Left ventricle myocardium inferior (tissue), 1 donor: ENCODE measurements at regions not wholly inside any gene's neighbourhood (a gene's known extent, or its start where the extent isn't known, plus 50 kb on each side); places are given as distances from the start of the nearest gene placed in this dataset.

Experiments used
- DNase-seq: peaks from one replicate; pipeline ENCODE4 v3.0.0-alpha.2; 2020
- H3K27ac ChIP-seq: fragments of 200-600 bp; replicated peaks from 2 replicates; pipeline ENCODE4 v1.8.0; 2021
- H3K27me3 ChIP-seq: fragments of 200-600 bp; 2 replicates; pipeline ENCODE4 v1.8.0; 2021; ENCODE audit warnings: low read depth
- H3K36me3 ChIP-seq: fragments of 200-600 bp; 2 replicates; pipeline ENCODE4 v1.8.0; 2021
- H3K4me1 ChIP-seq: fragments of 200-600 bp; 2 replicates; pipeline ENCODE4 v1.8.0; 2021
- H3K4me3 ChIP-seq: fragments of 200-600 bp; 2 replicates; pipeline ENCODE4 v1.8.0; 2021; ENCODE audit warnings: mild to moderate bottlenecking, moderate library complexity
- H3K9me3 ChIP-seq: fragments of 200-600 bp; replicated peaks from 2 replicates; pipeline ENCODE4 v1.8.0; 2021
- CTCF ChIP-seq: fragments of 200-600 bp; IDR thresholded peaks from 2 replicates; pipeline ENCODE4 v1.8.0; 2021; ENCODE audit warnings: antibody characterized with exemption, mild to moderate bottlenecking, borderline replicate concordance
- intact Hi-C: fragments of 100-400 bp; cut with micrococcal nuclease; formaldehyde crosslinking; loops from one replicate; pipeline ENCODE4 v1.11.0; 2022
- donor health status: DM: no; HTN: yes; CAD: no; lungs with severe emphysema.

GRCh38 chr1:195867638-195868037, 740.6 kb downstream of the KCNT2 start:
- Histone ChIP-seq H3K4me3 (no peak overlapping the region), H3K36me3 (no peaks in the 10 kb centered on the region), H3K9me3 (no peaks in the 10 kb centered on the region), H3K4me1 (no peaks in the 10 kb centered on the region), H3K27ac (no peak overlapping the region), H3K27me3 (no peaks in the 10 kb centered on the region)
- intact Hi-C loops, result no loop called here
- no peak for TF ChIP-seq CTCF
- no peak for DNase-seq

- H3K4me1 ChIP-seq, result no peaks in the 10 kb centered on the region
- no peaks in the 10 kb centered on the region for H3K27me3 ChIP-seq
- no peak for TF ChIP-seq CTCF
- intact Hi-C loops, result no loop called here
- no peak overlapping the region for H3K4me3 ChIP-seq
- H3K9me3 ChIP-seq, result no peaks in the 10 kb centered on the region
- H3K27ac ChIP-seq, result no peak overlapping the region
- H3K36me3 ChIP-seq, result no peaks in the 10 kb centered on the region
- no peak for DNase-seq
These were observed 741.4 kb downstream of the KCNT2 start for GRCh38 chr1:195866781-195867222.

GRCh38 chr1:195866091-195866780, 742.0 kb downstream of the KCNT2 start:
- H3K4me1 ChIP-seq, result no peaks in the 10 kb centered on the region
- H3K36me3 ChIP-seq, result no peaks in the 10 kb centered on the region
- H3K9me3 ChIP-seq, result no peaks in the 10 kb centered on the region
- intact Hi-C loops, result no loop called here
- TF ChIP-seq CTCF, result no peak
- H3K27me3 ChIP-seq, result no peaks in the 10 kb centered on the region
- no peak overlapping the region for H3K27ac ChIP-seq
- no peak overlapping the region for H3K4me3 ChIP-seq
- DNase-seq, result no peak

- DNase-seq, result no peak
- no peak for TF ChIP-seq CTCF
- Histone ChIP-seq H3K27me3 (no peaks in the 10 kb centered on the region), H3K36me3 (no peaks in the 10 kb centered on the region), H3K27ac (no peak overlapping the region), H3K9me3 (peaks cover 3% of the 10 kb centered on the region), H3K4me1 (no peaks in the 10 kb centered on the region), H3K4me3 (no peak overlapping the region)
- intact Hi-C loops, result no loop called here
These were observed 756.4 kb downstream of the KCNT2 start for GRCh38 chr1:195851804-195852203.

- Histone ChIP-seq H3K4me3 (no peak overlapping the region), H3K36me3 (no peaks in the 10 kb centered on the region), H3K27ac (no peak overlapping the region), H3K9me3 (no peaks in the 10 kb centered on the region), H3K27me3 (no peaks in the 10 kb centered on the region), H3K4me1 (no peaks in the 10 kb centered on the region)
- intact Hi-C loops, result no loop called here
- no peak for TF ChIP-seq CTCF
- DNase-seq, result no peak
These were observed 757.1 kb downstream of the KCNT2 start for GRCh38 chr1:195851016-195851601.
